Posterior cingulate gyrus (tissue), 11 donors: ENCODE measurements at regions not wholly inside any gene's neighbourhood (a gene's known extent, or its start where the extent isn't known, plus 50 kb on each side); places are given as distances from the start of the nearest gene placed in this dataset.

Experiments
- DNase-seq, 10 donors: peaks; one replicate each; pipeline versions ENCODE4 v3.0.0 to v3.0.0-alpha.2; 2020 to 2021; ENCODE audit warnings: mixed read lengths in 3 of 10
- intact Hi-C: fragments of 100-400 bp; cut with DNase I; formaldehyde crosslinking; loops from one replicate; pipeline ENCODE4 v1.15.1; 2023

- DNase-seq = no peak
- intact Hi-C loops = no loop called here
Observed at GRCh38 chr2:107418708-107419107, 408.0 kb upstream of the RGPD4 start.

- no peak for DNase-seq
- intact Hi-C loops = no loop called here
Observed at GRCh38 chr2:107419191-107419590, 407.5 kb upstream of the RGPD4 start.

- intact Hi-C loops = no loop called here
- DNase-seq = no peak
Observed at GRCh38 chr2:107428781-107429180, 397.9 kb upstream of the RGPD4 start.

- DNase-seq = no peak
- intact Hi-C loops = no loop called here
Observed at GRCh38 chr2:107430006-107430405, 396.7 kb upstream of the RGPD4 start.

GRCh38 chr2:107430596-107431266, 396.0 kb upstream of the RGPD4 start:
- no peak for DNase-seq
- intact Hi-C loops = no loop called here

- intact Hi-C loops = no loop called here
- DNase-seq = no peak
Observed at GRCh38 chr2:107436281-107436680, 390.4 kb upstream of the RGPD4 start.

GRCh38 chr2:107437265-107437664, 389.4 kb upstream of the RGPD4 start:
- intact Hi-C loops = no loop called here
- no peak for DNase-seq

GRCh38 chr2:107437807-107438206, 388.9 kb upstream of the RGPD4 start:
- intact Hi-C loops = no loop called here
- DNase-seq = no peak

GRCh38 chr2:107448160-107448559, 378.5 kb upstream of the RGPD4 start:
- intact Hi-C loops = no loop called here

GRCh38 chr2:107461301-107461700, 365.4 kb upstream of the RGPD4 start:
- DNase-seq = no peak
- intact Hi-C loops = no loop called here

More at GRCh38 chr2:107448160-107448559, 378.5 kb upstream of the RGPD4 start:
- no peak for DNase-seq

GRCh38 chr2:107462181-107462580, 364.5 kb upstream of the RGPD4 start:
- intact Hi-C loops = no loop called here
- DNase-seq = no peak

GRCh38 chr2:107466241-107466640, 360.5 kb upstream of the RGPD4 start:
- no peak for DNase-seq
- intact Hi-C loops = no loop called here

- intact Hi-C loops = no loop called here
- no peak for DNase-seq
Observed at GRCh38 chr2:107466984-107467773, 359.5 kb upstream of the RGPD4 start.

GRCh38 chr2:107469437-107469995, 357.2 kb upstream of the RGPD4 start:
- intact Hi-C loops = no loop called here
- peak in 1 of 10 donors; percentile 55 for DNase-seq

- no peak for DNase-seq
- intact Hi-C loops = no loop called here
Observed at GRCh38 chr2:107473150-107473549, 353.5 kb upstream of the RGPD4 start.

- intact Hi-C loops = no loop called here
- no peak for DNase-seq
Observed at GRCh38 chr2:107475859-107476258, 350.8 kb upstream of the RGPD4 start.

- DNase-seq = no peak
- intact Hi-C loops = no loop called here
Observed at GRCh38 chr2:107502539-107502938, 324.2 kb upstream of the RGPD4 start.

GRCh38 chr2:107511970-107512789, 314.5 kb upstream of the RGPD4 start:
- intact Hi-C loops = no loop called here
- DNase-seq = no peak

- intact Hi-C loops = no loop called here
- DNase-seq = no peak
Observed at GRCh38 chr2:107525406-107525805, 301.3 kb upstream of the RGPD4 start.

GRCh38 chr2:107529146-107529545, 297.5 kb upstream of the RGPD4 start:
- intact Hi-C loops = no loop called here
- DNase-seq = no peak

GRCh38 chr2:107530046-107530445, 296.6 kb upstream of the RGPD4 start:
- intact Hi-C loops = no loop called here
- DNase-seq = no peak
